Endodermal cell (in vitro differentiated cells): ENCODE measurements at regions not wholly inside any gene's neighbourhood (a gene's known extent, or its start where the extent isn't known, plus 50 kb on each side); places are given as distances from the start of the nearest gene placed in this dataset.
A peak's percentile ranks its signal among the peaks of the same experiment; 100 is the strongest.

ENCODE experiments used
- DNase-seq: peaks from one replicate; pipeline ENCODE4 v3.0.0-alpha.2; 2017
- H3K27ac ChIP-seq: 2 replicates; pipeline ENCODE4 v1.5.1; 2013; ENCODE audit warnings: mild to moderate bottlenecking, low read depth, low read length, moderate library complexity
- H3K27me3 ChIP-seq: 2 replicates; pipeline ENCODE4 v1.6.1; 2013; ENCODE audit warnings: mild to moderate bottlenecking, low read length, moderate library complexity; ENCODE audit not compliant: insufficient read depth, control insufficient read depth, poor library complexity, severe bottlenecking
- H3K36me3 ChIP-seq: 2 replicates; pipeline ENCODE4 v1.7.0; 2013; ENCODE audit warnings: mild to moderate bottlenecking, low read length, moderate library complexity; ENCODE audit not compliant: control insufficient read depth, insufficient read depth
- H3K4me1 ChIP-seq: one replicate; pipeline ENCODE4 v1.7.0; 2013; ENCODE audit warnings: low read length; ENCODE audit not compliant: control insufficient read depth, insufficient read depth
- H3K4me3 ChIP-seq: 2 replicates; pipeline ENCODE4 v1.5.1; 2013; ENCODE audit warnings: mild to moderate bottlenecking, low read length, moderate library complexity
- H3K9ac ChIP-seq: 2 replicates; pipeline ENCODE4 v1.6.1; 2013; ENCODE audit warnings: mild to moderate bottlenecking, low read length, moderate library complexity; ENCODE audit not compliant: poor library complexity, severe bottlenecking; ENCODE audit errors: extremely low read depth
- H3K9me3 ChIP-seq: 2 replicates; pipeline ENCODE4 v1.6.1; 2013; ENCODE audit warnings: mild to moderate bottlenecking, low read length, moderate library complexity; ENCODE audit not compliant: control insufficient read depth
- H3K27ac Mint-ChIP-seq: 2 replicates; pipeline ENCODE4 v1.8.0; 2020; ENCODE audit warnings: mixed read lengths
- H3K27me3 Mint-ChIP-seq: 2 replicates; pipeline ENCODE4 v1.8.0; 2021; ENCODE audit warnings: mild to moderate bottlenecking, mixed read lengths; ENCODE audit not compliant: insufficient read depth
- H3K36me3 Mint-ChIP-seq: 2 replicates; pipeline ENCODE4 v1.8.0; 2020; ENCODE audit warnings: low read depth, mixed read lengths
- H3K4me1 Mint-ChIP-seq: 2 replicates; pipeline ENCODE4 v1.8.0; 2020; ENCODE audit warnings: mixed read lengths
- H3K4me3 Mint-ChIP-seq: 2 replicates; pipeline ENCODE4 v1.8.0; 2020; ENCODE audit warnings: mild to moderate bottlenecking, moderate library complexity, mixed read lengths
- H3K9me3 Mint-ChIP-seq: 2 replicates; pipeline ENCODE4 v1.8.0; 2020; ENCODE audit warnings: mild to moderate bottlenecking, mixed read lengths
- CTCF ChIP-seq: fragments of 200-600 bp; sonication (generic); conservative IDR thresholded peaks from 2 replicates; pipeline ENCODE4 v1.5.0; 2021; ENCODE audit warnings: antibody characterized with exemption, mild to moderate bottlenecking
- WGBS, 2 experiments: methylation state at CpG; one replicate each; pipeline versions ENCODE4 v1.1.5 to v1.1.7; 2013; ENCODE audit warnings: missing lambda C conversion rate in 2 of 2, mixed read lengths in 1 of 2; ENCODE audit not compliant: insufficient coverage in 1 of 2, insufficient read length in 1 of 2; 5-methylcytosine and 5-hydroxymethylcytosine counted together

- no peak overlapping the region for H3K27ac ChIP-seq
- TF ChIP-seq CTCF: no peak
- H3K27ac Mint-ChIP-seq: no peak overlapping the region
Observed at GRCh38 chr11:91768783-91769182, 455.8 kb upstream of the FAT3 start.

GRCh38 chr11:91763331-91763730 is 461.3 kb upstream of the FAT3 start:
- H3K27ac Mint-ChIP-seq: no peak overlapping the region
- DNase-seq: no peak
- no peak overlapping the region for H3K4me3 ChIP-seq
- no peak overlapping the region for H3K27ac ChIP-seq
- H3K27me3 ChIP-seq: no peaks in the 10 kb centered on the region
- no peaks in the 10 kb centered on the region for H3K9me3 ChIP-seq
- no peaks in the 10 kb centered on the region for H3K36me3 ChIP-seq
- H3K27me3 Mint-ChIP-seq: no peaks in the 10 kb centered on the region
- H3K4me1 Mint-ChIP-seq: no peaks in the 10 kb centered on the region
- no peak overlapping the region for H3K9ac ChIP-seq
- no peaks in the 10 kb centered on the region for H3K9me3 Mint-ChIP-seq
- no peaks in the 10 kb centered on the region for H3K36me3 Mint-ChIP-seq
- H3K4me3 Mint-ChIP-seq: no peak overlapping the region
- H3K4me1 ChIP-seq: no peaks in the 10 kb centered on the region
- TF ChIP-seq CTCF: no peak

More at GRCh38 chr11:91768783-91769182, 455.8 kb upstream of the FAT3 start:
- no peaks in the 10 kb centered on the region for H3K27me3 Mint-ChIP-seq
- no peak for DNase-seq
- no peak overlapping the region for H3K4me3 Mint-ChIP-seq
- H3K4me1 ChIP-seq: no peaks in the 10 kb centered on the region
- WGBS, 2 experiments: 82% methylated on average over 1 of the region's 1 CpG; no CpG with 5 or more reads in 1 of the 2 experiments
- H3K9me3 ChIP-seq: no peaks in the 10 kb centered on the region
- H3K9me3 Mint-ChIP-seq: no peaks in the 10 kb centered on the region
- H3K4me1 Mint-ChIP-seq: no peaks in the 10 kb centered on the region
- H3K9ac ChIP-seq: no peak overlapping the region
- H3K36me3 ChIP-seq: no peaks in the 10 kb centered on the region
- H3K4me3 ChIP-seq: no peak overlapping the region
- H3K36me3 Mint-ChIP-seq: no peaks in the 10 kb centered on the region
- no peaks in the 10 kb centered on the region for H3K27me3 ChIP-seq

GRCh38 chr11:91761406-91762025 is 463.1 kb upstream of the FAT3 start:
- 86 to 88% methylated on average over 1 to 3 of the region's 3 CpGs for WGBS, 2 experiments
- peaks cover 8% of the 10 kb centered on the region for H3K4me1 Mint-ChIP-seq
- Histone ChIP-seq H3K9me3 (no peaks in the 10 kb centered on the region), H3K36me3 (no peaks in the 10 kb centered on the region), H3K9ac (no peak overlapping the region), H3K27ac (no peak overlapping the region), H3K4me3 (no peak overlapping the region), H3K4me1 (peaks cover 4% of the 10 kb centered on the region), H3K27me3 (no peaks in the 10 kb centered on the region)
- peak; percentile 42 for DNase-seq
- no peak for TF ChIP-seq CTCF
- H3K9me3 Mint-ChIP-seq: no peaks in the 10 kb centered on the region
- H3K27ac Mint-ChIP-seq: no peak overlapping the region
- no peaks in the 10 kb centered on the region for H3K27me3 Mint-ChIP-seq
- H3K4me3 Mint-ChIP-seq: no peak overlapping the region
- no peaks in the 10 kb centered on the region for H3K36me3 Mint-ChIP-seq
